ENCODE measurements at regions not wholly inside any gene's neighbourhood (a gene's known extent, or its start where the extent isn't known, plus 50 kb on each side); places are given as distances from the start of the nearest gene placed in this dataset.

- DNase-seq (ENCODE audit: low spot score): no peak
Observed at GRCh38 chr19:28290963-28291657, 921.8 kb downstream of the UQCRFS1 start.

GRCh38 chr19:28289295-28290063 lies 923.5 kb downstream of the UQCRFS1 start:
- DNase-seq (ENCODE audit: low spot score): no peak

- DNase-seq (ENCODE audit: low spot score): no peak
Observed at GRCh38 chr19:28288572-28289264, 924.2 kb downstream of the UQCRFS1 start.

GRCh38 chr19:28285917-28286316 lies 927.0 kb downstream of the UQCRFS1 start:
- DNase-seq (ENCODE audit: low spot score): no peak

- DNase-seq (ENCODE audit: low spot score): no peak
Observed at GRCh38 chr19:28285078-28285477, 927.9 kb downstream of the UQCRFS1 start.

GRCh38 chr19:28284389-28284788 lies 928.6 kb downstream of the UQCRFS1 start:
- no peak for DNase-seq (ENCODE audit: low spot score)

GRCh38 chr19:28283592-28283991 lies 929.4 kb downstream of the UQCRFS1 start:
- no peak for DNase-seq (ENCODE audit: low spot score)

GRCh38 chr19:28281676-28282075 lies 931.3 kb downstream of the UQCRFS1 start:
- DNase-seq (ENCODE audit: low spot score): no peak

- no peak for DNase-seq (ENCODE audit: low spot score)
Observed at GRCh38 chr19:28264556-28264955, 948.4 kb downstream of the UQCRFS1 start.

GRCh38 chr19:28258829-28259228 lies 954.1 kb downstream of the UQCRFS1 start:
- DNase-seq (ENCODE audit: low spot score): no peak

- DNase-seq (ENCODE audit: low spot score): no peak
Observed at GRCh38 chr19:28257396-28257795, 955.6 kb downstream of the UQCRFS1 start.

GRCh38 chr19:28247243-28247642 lies 965.7 kb downstream of the UQCRFS1 start:
- no peak for DNase-seq (ENCODE audit: low spot score)

GRCh38 chr19:28245937-28246336 lies 967.0 kb downstream of the UQCRFS1 start:
- DNase-seq (ENCODE audit: low spot score): no peak

GRCh38 chr19:28244966-28245365 lies 968.0 kb downstream of the UQCRFS1 start:
- DNase-seq (ENCODE audit: low spot score): no peak

- no peak for DNase-seq (ENCODE audit: low spot score)
Observed at GRCh38 chr19:28242317-28242927, 970.5 kb downstream of the UQCRFS1 start.

- DNase-seq (ENCODE audit: low spot score): no peak
Observed at GRCh38 chr19:28239270-28239669, 973.7 kb downstream of the UQCRFS1 start.

- no peak for DNase-seq (ENCODE audit: low spot score)
Observed at GRCh38 chr19:28238270-28238820, 974.6 kb downstream of the UQCRFS1 start.

GRCh38 chr19:28235606-28236125 lies 977.3 kb downstream of the UQCRFS1 start:
- no peak for DNase-seq (ENCODE audit: low spot score)

- DNase-seq (ENCODE audit: low spot score): no peak
Observed at GRCh38 chr19:28234637-28235036, 978.3 kb downstream of the UQCRFS1 start.

- DNase-seq (ENCODE audit: low spot score): no peak
Observed at GRCh38 chr19:28228854-28229253, 984.1 kb downstream of the UQCRFS1 start.

- no peak for DNase-seq (ENCODE audit: low spot score)
Observed at GRCh38 chr19:28224441-28224840, 988.5 kb downstream of the UQCRFS1 start.

- no peak for DNase-seq (ENCODE audit: low spot score)
Observed at GRCh38 chr19:28221736-28222135, 991.2 kb downstream of the UQCRFS1 start.
